ENCODE measurements at regions not wholly inside any gene's neighbourhood (a gene's known extent, or its start where the extent isn't known, plus 50 kb on each side); places are given as distances from the start of the nearest gene placed in this dataset.

GRCh38 chr3:163555918-163556317, 1522.4 kb downstream of the SI start:
- Mint-ChIP-seq H3K27me3 (ENCODE audit: low read depth) (no peaks in the 10 kb centered on the region), H3K4me3 (no peak overlapping the region), H3K9me3 (peaks cover 0 to 2% of the 10 kb centered on the region in 2 experiments; a peak in 2 of 5 replicates), H3K36me3 (ENCODE audit: insufficient read depth in 1 of 3, low read depth in 3 of 3) (no peaks in the 10 kb centered on the region; a peak in 1 of 7 replicates), H3K27ac (no peak overlapping the region), H3K4me1 (peaks cover 5 to 7% of the 10 kb centered on the region in 2 experiments)
- no peak overlapping the region for H2BK12ac ChIP-seq (ENCODE audit: insufficient read length, low read depth, low read length)
- DNase-seq, result no peak
- H4K91ac ChIP-seq (ENCODE audit: insufficient read length, low read depth, low read length), result no peak overlapping the region
- H3K79me1 ChIP-seq (ENCODE audit: insufficient read depth, low read depth, low read length, poor library complexity, severe bottlenecking), result no peaks in the 10 kb centered on the region
- H3K4me1 ChIP-seq (ENCODE audit: insufficient read depth, low read length), result no peaks in the 10 kb centered on the region
- no peak overlapping the region for H4K5ac ChIP-seq (ENCODE audit: insufficient read length, low read depth, low read length)
- H4K8ac ChIP-seq (replicated peaks; ENCODE audit: insufficient read length, low read depth, low read length), result no peak overlapping the region
- H2BK15ac ChIP-seq (ENCODE audit: low read depth, low read length), result no peak overlapping the region
- TF ChIP-seq CTCF (conservative IDR thresholded peaks at IDR 0.05), result no peak
- no peak overlapping the region for H2BK5ac ChIP-seq (ENCODE audit: insufficient read length, low read length)
- no peak overlapping the region for H3K23ac ChIP-seq (ENCODE audit: insufficient read length, low read depth, low read length)
- no peak overlapping the region for H3K4ac ChIP-seq (ENCODE audit: low read depth, low read length)
- WGBS (ENCODE audit: extremely low coverage, insufficient read length, low lambda C conversion rate), result no CpG with 5 or more reads among the region's 1 CpG
- H3K14ac ChIP-seq (ENCODE audit: insufficient read depth, low read length), result no peak overlapping the region
- H3K9me3 ChIP-seq (ENCODE audit: control insufficient read depth, low read depth, low read length), result no peaks in the 10 kb centered on the region
- H2BK120ac ChIP-seq (ENCODE audit: low read depth, low read length, poor library complexity, severe bottlenecking), result no peak overlapping the region
- no peak overlapping the region for H3K56ac ChIP-seq (ENCODE audit: insufficient read length, low read depth, low read length)
- H3T11ph ChIP-seq (ENCODE audit: low read length), result no peak overlapping the region
- no peak overlapping the region for H2AFZ ChIP-seq (ENCODE audit: low read length)
- H3K27me3 ChIP-seq (ENCODE audit: insufficient read depth, low read length), result no peaks in the 10 kb centered on the region
- no peak overlapping the region for H2AK5ac ChIP-seq (ENCODE audit: insufficient read length, low read length)
- no peaks in the 10 kb centered on the region for H3K79me2 ChIP-seq (ENCODE audit: insufficient read depth, low read length)
- no peaks in the 10 kb centered on the region for H4K20me1 ChIP-seq (ENCODE audit: control insufficient read depth, insufficient read depth, insufficient read length)
- H3K23me2 ChIP-seq (ENCODE audit: insufficient read length, low read depth, low read length, poor library complexity, severe bottlenecking), result no peaks in the 10 kb centered on the region
- no peak overlapping the region for H3K27ac ChIP-seq (ENCODE audit: insufficient read length, low read depth, low read length)
- no peak overlapping the region for H2BK20ac ChIP-seq (ENCODE audit: low read depth, low read length, poor library complexity, severe bottlenecking)
- H3K18ac ChIP-seq (ENCODE audit: insufficient read length, low read depth, low read length), result no peak overlapping the region
- H3K9ac ChIP-seq (ENCODE audit: extremely low read depth, insufficient read length, low read length), result no peak overlapping the region
- H3K4me2 ChIP-seq (ENCODE audit: insufficient read depth, insufficient read length, low read length), result no peak overlapping the region
